ENCODE measurements at regions not wholly inside any gene's neighbourhood (a gene's known extent, or its start where the extent isn't known, plus 50 kb on each side); places are given as distances from the start of the nearest gene placed in this dataset.

DNA sequence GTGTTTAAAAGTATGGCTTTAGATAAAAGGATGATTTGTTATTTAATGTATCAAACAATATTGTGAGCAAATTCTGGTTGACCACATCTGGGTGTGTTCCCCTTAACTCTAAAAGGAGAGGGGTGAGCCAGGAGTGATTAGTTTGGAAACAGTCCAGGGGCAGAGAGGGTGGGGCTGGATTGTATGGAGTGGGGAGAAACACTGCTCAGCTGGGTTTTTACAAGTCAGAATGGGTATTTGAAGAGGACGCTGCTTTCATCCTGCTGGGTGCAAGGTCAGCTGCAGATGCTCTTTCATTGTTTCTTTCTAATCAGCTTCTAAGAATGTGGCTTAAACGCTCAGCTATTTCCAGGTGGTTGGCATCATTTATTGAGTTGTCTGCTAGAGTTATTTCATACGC is 82.8 kb upstream of the LIMCH1 start:
- no peak for TF ChIP-seq EZH2phosphoT487 (IDR thresholded peaks at IDR 0.05; ENCODE audit: borderline replicate concordance, low read depth, low read length)
- TF ChIP-seq, protein P1, sequence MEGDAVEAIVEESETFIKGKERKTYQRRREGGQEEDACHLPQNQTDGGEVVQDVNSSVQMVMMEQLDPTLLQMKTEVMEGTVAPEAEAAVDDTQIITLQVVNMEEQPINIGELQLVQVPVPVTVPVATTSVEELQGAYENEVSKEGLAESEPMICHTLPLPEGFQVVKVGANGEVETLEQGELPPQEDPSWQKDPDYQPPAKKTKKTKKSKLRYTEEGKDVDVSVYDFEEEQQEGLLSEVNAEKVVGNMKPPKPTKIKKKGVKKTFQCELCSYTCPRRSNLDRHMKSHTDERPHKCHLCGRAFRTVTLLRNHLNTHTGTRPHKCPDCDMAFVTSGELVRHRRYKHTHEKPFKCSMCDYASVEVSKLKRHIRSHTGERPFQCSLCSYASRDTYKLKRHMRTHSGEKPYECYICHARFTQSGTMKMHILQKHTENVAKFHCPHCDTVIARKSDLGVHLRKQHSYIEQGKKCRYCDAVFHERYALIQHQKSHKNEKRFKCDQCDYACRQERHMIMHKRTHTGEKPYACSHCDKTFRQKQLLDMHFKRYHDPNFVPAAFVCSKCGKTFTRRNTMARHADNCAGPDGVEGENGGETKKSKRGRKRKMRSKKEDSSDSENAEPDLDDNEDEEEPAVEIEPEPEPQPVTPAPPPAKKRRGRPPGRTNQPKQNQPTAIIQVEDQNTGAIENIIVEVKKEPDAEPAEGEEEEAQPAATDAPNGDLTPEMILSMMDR (conservative IDR thresholded peaks at IDR 0.05; ENCODE audit: low read length) = no peak
- no peak overlapping the region for H2AFZ ChIP-seq (ENCODE audit: low read length)
- intact Hi-C loops (cut with micrococcal nuclease; ENCODE audit: unreplicated experiment) = no loop called here
- no peak overlapping the region for H3K27ac ChIP-seq (ENCODE audit: low read depth, low read length, poor library complexity, severe bottlenecking)
- H3K4me2 ChIP-seq (ENCODE audit: low read length) = no peak overlapping the region
- BruUV-seq (replicated peaks) = no TSS peak
- no peaks in the 10 kb centered on the region for H3K9me2 ChIP-seq (ENCODE audit: insufficient read depth, low read length)
- no peak for DNase-seq (ENCODE audit: low spot score)
- no peaks in the 10 kb centered on the region for H3K36me3 ChIP-seq (ENCODE audit: insufficient read depth, low read length)
- ChIA-PET POLR2A (interaction anchor here (1.0 kb wide), 1 partner anchor 22 kb away, joined by 3 read pairs; no protein-coding TSS in a partner anchor), CTCF (ENCODE audit: unreplicated experiment) (no interaction called here)
- H3K4me1 ChIP-seq (ENCODE audit: insufficient read depth, low read length, poor library complexity, severe bottlenecking) = no peaks in the 10 kb centered on the region
- no peaks in the 10 kb centered on the region for H4K20me1 ChIP-seq (ENCODE audit: insufficient read depth, low read length)
- H3K4me3 ChIP-seq (ENCODE audit: low read depth, low read length, poor library complexity, severe bottlenecking) = no peak overlapping the region
- H3K9me3 ChIP-seq (ENCODE audit: low read length) = no peaks in the 10 kb centered on the region
- no peaks in the 10 kb centered on the region for H3K79me2 ChIP-seq (ENCODE audit: insufficient read depth, low read depth, low read length)

DNA sequence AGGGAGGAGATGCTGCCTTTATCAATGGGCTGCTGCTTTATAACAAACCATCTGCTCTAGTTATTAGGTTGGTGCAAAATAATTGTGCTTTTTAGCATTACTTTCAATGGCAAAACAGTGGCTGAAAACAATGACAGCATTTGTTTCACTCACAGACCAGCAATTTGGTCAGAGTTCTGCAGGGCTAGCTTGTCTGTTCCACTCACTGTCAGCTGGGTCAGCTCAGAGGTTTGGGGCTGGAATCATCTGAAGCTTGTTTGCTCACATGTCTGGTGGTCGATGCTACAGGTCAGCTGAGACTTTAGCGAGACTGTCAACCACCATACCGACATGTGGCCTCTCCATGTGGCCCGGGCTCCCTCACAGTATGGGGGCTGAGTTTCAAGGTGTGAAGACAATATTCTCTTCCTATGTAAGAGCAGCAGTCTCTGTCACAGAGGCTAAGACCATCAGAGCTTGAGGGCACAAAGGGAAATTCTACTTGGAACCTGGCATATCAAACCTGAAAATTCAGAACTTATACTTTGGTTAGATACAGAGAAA is 81.3 kb upstream of the LIMCH1 start:
- Histone ChIP-seq H3K27ac (ENCODE audit: low read depth, low read length, poor library complexity, severe bottlenecking) (no peak overlapping the region), H3K79me2 (ENCODE audit: insufficient read depth, low read depth, low read length) (no peaks in the 10 kb centered on the region), H3K36me3 (ENCODE audit: insufficient read depth, low read length) (no peaks in the 10 kb centered on the region), H3K9me2 (ENCODE audit: insufficient read depth, low read length) (no peaks in the 10 kb centered on the region), H4K20me1 (ENCODE audit: insufficient read depth, low read length) (no peaks in the 10 kb centered on the region), H3K9me3 (ENCODE audit: low read length) (no peaks in the 10 kb centered on the region), H3K4me2 (ENCODE audit: low read length) (no peak overlapping the region), H2AFZ (ENCODE audit: low read length) (no peak overlapping the region), H3K4me1 (ENCODE audit: insufficient read depth, low read length, poor library complexity, severe bottlenecking) (no peaks in the 10 kb centered on the region), H3K4me3 (ENCODE audit: low read depth, low read length, poor library complexity, severe bottlenecking) (no peak overlapping the region)
- ChIA-PET POLR2A (interaction anchor here (0.6 kb wide), 1 partner anchor 26 kb away, joined by 3 read pairs; no protein-coding TSS in a partner anchor), CTCF (ENCODE audit: unreplicated experiment) (no interaction called here)
- TF ChIP-seq, protein P1 (conservative IDR thresholded peaks at IDR 0.05; ENCODE audit: low read length) = no peak
- TF ChIP-seq EZH2phosphoT487 (IDR thresholded peaks at IDR 0.05; ENCODE audit: borderline replicate concordance, low read depth, low read length) = no peak
- no peak for DNase-seq (ENCODE audit: low spot score)
- intact Hi-C loops (cut with micrococcal nuclease; ENCODE audit: unreplicated experiment) = no loop called here
- no TSS peak for BruUV-seq (replicated peaks)

DNA sequence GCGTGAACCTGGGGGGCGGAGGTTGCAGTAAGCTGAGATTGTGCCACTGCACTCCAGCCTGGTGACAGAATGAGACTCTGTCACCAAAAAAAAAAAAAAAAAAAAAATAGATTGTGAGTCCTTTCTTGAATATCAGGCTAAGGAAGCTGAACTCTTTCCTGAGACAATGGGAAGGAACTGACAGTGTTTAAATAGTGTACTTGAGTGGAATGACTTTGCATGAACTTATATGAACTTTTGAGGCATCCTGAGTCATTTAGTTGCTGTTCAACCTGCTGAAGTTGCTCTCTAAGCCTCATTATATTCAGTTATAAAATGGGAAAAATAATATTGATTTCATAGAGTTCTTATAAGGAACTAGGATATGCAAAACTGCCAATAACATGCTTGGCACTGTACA is 79.3 kb upstream of the LIMCH1 start:
- H3K4me2 ChIP-seq (ENCODE audit: low read length) = no peak overlapping the region

More for the DNA sequence above, 79.3 kb upstream of the LIMCH1 start:
- H4K20me1 ChIP-seq (ENCODE audit: insufficient read depth, low read length) = no peaks in the 10 kb centered on the region
- H3K4me3 ChIP-seq (ENCODE audit: low read depth, low read length, poor library complexity, severe bottlenecking) = no peak overlapping the region
- H3K79me2 ChIP-seq (ENCODE audit: insufficient read depth, low read depth, low read length) = no peaks in the 10 kb centered on the region
- H3K4me1 ChIP-seq (ENCODE audit: insufficient read depth, low read length, poor library complexity, severe bottlenecking) = no peaks in the 10 kb centered on the region
- intact Hi-C loops (cut with micrococcal nuclease; ENCODE audit: unreplicated experiment) = no loop called here
- H3K9me3 ChIP-seq (ENCODE audit: low read length) = no peaks in the 10 kb centered on the region
- CTCF ChIA-PET (ENCODE audit: unreplicated experiment) = no interaction called here
- TF ChIP-seq, protein P1 (conservative IDR thresholded peaks at IDR 0.05; ENCODE audit: low read length) = no peak
- no peak for TF ChIP-seq EZH2phosphoT487 (IDR thresholded peaks at IDR 0.05; ENCODE audit: borderline replicate concordance, low read depth, low read length)
- no peak overlapping the region for H2AFZ ChIP-seq (ENCODE audit: low read length)
- no peaks in the 10 kb centered on the region for H3K36me3 ChIP-seq (ENCODE audit: insufficient read depth, low read length)
- no peak overlapping the region for H3K27ac ChIP-seq (ENCODE audit: low read depth, low read length, poor library complexity, severe bottlenecking)
- H3K9me2 ChIP-seq (ENCODE audit: insufficient read depth, low read length) = no peaks in the 10 kb centered on the region
- POLR2A ChIA-PET = interaction anchor here (0.7 kb wide), 1 partner anchor 22 kb away, joined by 5 read pairs; no protein-coding TSS in a partner anchor
- DNase-seq (ENCODE audit: low spot score) = no peak
- BruUV-seq (replicated peaks) = no TSS peak

All from OCI-LY7 (cell line).